H9 (cell line): ENCODE measurements at regions not wholly inside any gene's neighbourhood (a gene's known extent, or its start where the extent isn't known, plus 50 kb on each side); places are given as distances from the start of the nearest gene placed in this dataset.
"Not testable (repeated sequence)": the region's sequence is repeated elsewhere in the genome, so short reads cannot be mapped to it uniquely, and the experiment has no call there.

Experiments used
- DNase-seq: peaks from one replicate; pipeline ENCODE4 v3.0.0-alpha.2; 2017
- H2AFZ ChIP-seq: one replicate; pipeline ENCODE4 v1.6.1; 2013; ENCODE audit warnings: mild to moderate bottlenecking, low read length, control low read depth, moderate library complexity
- H2AK5ac ChIP-seq: 2 replicates; pipeline ENCODE4 v1.6.1; 2013; ENCODE audit warnings: low read length, control low read depth, mixed read lengths; ENCODE audit not compliant: insufficient read length
- H2BK120ac ChIP-seq: one replicate; pipeline ENCODE4 v1.6.1; 2013; ENCODE audit warnings: low read depth, mild to moderate bottlenecking, low read length, control low read depth, inconsistent platforms; ENCODE audit not compliant: poor library complexity, severe bottlenecking
- H2BK12ac ChIP-seq: 2 replicates; pipeline ENCODE4 v1.6.1; 2013; ENCODE audit warnings: low read length, control low read depth, mixed read lengths, low read depth; ENCODE audit not compliant: insufficient read length
- H2BK15ac ChIP-seq: 2 replicates; pipeline ENCODE4 v1.6.1; 2013; ENCODE audit warnings: low read depth, low read length, control low read depth
- H2BK20ac ChIP-seq: one replicate; pipeline ENCODE4 v1.6.1; 2013; ENCODE audit warnings: low read depth, mild to moderate bottlenecking, low read length, control low read depth, inconsistent platforms; ENCODE audit not compliant: poor library complexity, severe bottlenecking
- H2BK5ac ChIP-seq: 2 replicates; pipeline ENCODE4 v1.6.1; 2013; ENCODE audit warnings: low read length, control low read depth, mixed read lengths; ENCODE audit not compliant: insufficient read length
- H3K14ac ChIP-seq: 2 replicates; pipeline ENCODE4 v1.6.1; 2013; ENCODE audit warnings: low read length, control low read depth; ENCODE audit not compliant: insufficient read depth
- H3K18ac ChIP-seq: 2 replicates; pipeline ENCODE4 v1.6.1; 2013; ENCODE audit warnings: low read depth, mild to moderate bottlenecking, mixed read lengths, low read length, control low read depth; ENCODE audit not compliant: insufficient read length
- H3K23ac ChIP-seq: 2 replicates; pipeline ENCODE4 v1.6.1; 2013; ENCODE audit warnings: low read length, control low read depth, mixed read lengths, low read depth; ENCODE audit not compliant: insufficient read length
- H3K23me2 ChIP-seq: 2 replicates; pipeline ENCODE4 v1.6.1; 2013; ENCODE audit warnings: low read depth, mild to moderate bottlenecking, mixed read lengths, low read length, control low read depth; ENCODE audit not compliant: insufficient read length, poor library complexity, severe bottlenecking
- H3K27ac ChIP-seq: 2 replicates; pipeline ENCODE4 v1.5.1; 2013; ENCODE audit warnings: low read length, control low read depth, mixed read lengths, low read depth; ENCODE audit not compliant: insufficient read length
- H3K27me3 ChIP-seq: 2 replicates; pipeline ENCODE4 v1.6.1; 2013; ENCODE audit warnings: low read length, control low read depth, inconsistent platforms; ENCODE audit not compliant: insufficient read depth
- H3K4ac ChIP-seq: 2 replicates; pipeline ENCODE4 v1.6.1; 2013; ENCODE audit warnings: low read depth, mild to moderate bottlenecking, control low read depth, inconsistent platforms, low read length, moderate library complexity
- H3K4me1 ChIP-seq: 2 replicates; pipeline ENCODE4 v1.6.1; 2013; ENCODE audit warnings: low read length, control low read depth, inconsistent platforms; ENCODE audit not compliant: insufficient read depth
- H3K4me2 ChIP-seq: 2 replicates; pipeline ENCODE4 v1.6.1; 2013; ENCODE audit warnings: low read length, control low read depth, mixed read lengths; ENCODE audit not compliant: insufficient read length, insufficient read depth
- H3K56ac ChIP-seq: 2 replicates; pipeline ENCODE4 v1.6.1; 2013; ENCODE audit warnings: low read depth, mild to moderate bottlenecking, mixed read lengths, low read length, control low read depth; ENCODE audit not compliant: insufficient read length
- H3K79me1 ChIP-seq: 2 replicates; pipeline ENCODE4 v1.6.1; 2013; ENCODE audit warnings: low read depth, mild to moderate bottlenecking, moderate library complexity, low read length, control low read depth, inconsistent platforms; ENCODE audit not compliant: insufficient read depth, poor library complexity, severe bottlenecking
- H3K79me2 ChIP-seq: 2 replicates; pipeline ENCODE4 v1.6.1; 2013; ENCODE audit warnings: low read length, control low read depth, inconsistent platforms; ENCODE audit not compliant: insufficient read depth
- H3K9ac ChIP-seq: 2 replicates; pipeline ENCODE4 v1.6.1; 2013; ENCODE audit warnings: low read length, control low read depth, mixed read lengths; ENCODE audit not compliant: insufficient read length; ENCODE audit errors: extremely low read depth
- H3K9me3 ChIP-seq: one replicate; pipeline ENCODE4 v1.6.1; 2013; ENCODE audit warnings: low read depth, low read length, inconsistent platforms; ENCODE audit not compliant: control insufficient read depth
- H3T11ph ChIP-seq: one replicate; pipeline ENCODE4 v1.6.1; 2013; ENCODE audit warnings: mild to moderate bottlenecking, low read length, control low read depth, inconsistent platforms
- H4K20me1 ChIP-seq: one replicate; pipeline ENCODE4 v1.6.1; 2013; ENCODE audit not compliant: control insufficient read depth, insufficient read length, insufficient read depth
- H4K5ac ChIP-seq: 2 replicates; pipeline ENCODE4 v1.6.1; 2013; ENCODE audit warnings: low read depth, mild to moderate bottlenecking, mixed read lengths, low read length, control low read depth; ENCODE audit not compliant: insufficient read length
- H4K8ac ChIP-seq: replicated peaks from 2 replicates; pipeline ENCODE4 v1.6.1; 2013; ENCODE audit warnings: low read length, control low read depth, mixed read lengths, low read depth; ENCODE audit not compliant: insufficient read length
- H4K91ac ChIP-seq: 2 replicates; pipeline ENCODE4 v1.6.1; 2013; ENCODE audit warnings: low read depth, mild to moderate bottlenecking, moderate library complexity, mixed read lengths, low read length, control low read depth; ENCODE audit not compliant: insufficient read length
- H3K27ac Mint-ChIP-seq, 3 experiments: 2 replicates in 2 of 3; 3 replicates in 1 of 3; pipeline ENCODE4 v1.8.0; 2020 to 2021; ENCODE audit warnings: mixed read lengths in 3 of 3, mild to moderate bottlenecking in 1 of 3, moderate library complexity in 1 of 3
- H3K27me3 Mint-ChIP-seq: 2 replicates; pipeline ENCODE4 v1.8.0; 2021; ENCODE audit warnings: low read depth, mild to moderate bottlenecking, moderate library complexity, mixed read lengths
- H3K36me3 Mint-ChIP-seq, 3 experiments: 2 replicates in 2 of 3; 3 replicates in 1 of 3; pipeline ENCODE4 v1.8.0; 2020 to 2021; ENCODE audit warnings: low read depth in 3 of 3, mixed read lengths in 3 of 3; ENCODE audit not compliant: insufficient read depth in 1 of 3
- H3K4me1 Mint-ChIP-seq, 2 experiments: 2 replicates each; pipeline ENCODE4 v1.8.0; 2020; ENCODE audit warnings: mixed read lengths in 2 of 2
- H3K4me3 Mint-ChIP-seq, 2 experiments: 2 replicates in 1 of 2; 3 replicates in 1 of 2; pipeline ENCODE4 v1.8.0; 2020 to 2021; ENCODE audit warnings: mild to moderate bottlenecking in 2 of 2, mixed read lengths in 2 of 2, moderate library complexity in 1 of 2
- H3K9me3 Mint-ChIP-seq, 2 experiments: 2 replicates in 1 of 2; 3 replicates in 1 of 2; pipeline ENCODE4 v1.8.0; 2020; ENCODE audit warnings: mild to moderate bottlenecking in 2 of 2, mixed read lengths in 2 of 2, moderate library complexity in 1 of 2
- CTCF ChIP-seq: fragments of 200-600 bp; sonication (generic); conservative IDR thresholded peaks from 3 replicates; pipeline ENCODE4 v1.8.0; 2021; ENCODE audit warnings: antibody characterized with exemption, mild to moderate bottlenecking
- WGBS: extraction: QIAGEN DNeasy Blood & Tissue Kit; methylation state at CpG from one replicate; pipeline ENCODE4 v1.1.7; 2013; ENCODE audit warnings: missing lambda C conversion rate, low lambda C conversion rate, mixed read lengths; ENCODE audit not compliant: insufficient read length; ENCODE audit errors: extremely low coverage; 5-methylcytosine and 5-hydroxymethylcytosine counted together

GRCh38 chr1:58180537-58180936 lies 366.0 kb downstream of the OMA1 start:
- no peak overlapping the region for H3K18ac ChIP-seq
- Mint-ChIP-seq H3K4me3 (no peak overlapping the region), H3K36me3 (peaks cover 2 to 9% (median 2%) of the 10 kb centered on the region in 3 experiments; a peak in 5 of 7 replicates), H3K27me3 (no peaks in the 10 kb centered on the region), H3K9me3 (peaks cover 0 to 7% of the 10 kb centered on the region in 2 experiments; a peak in 2 of 5 replicates), H3K4me1 (0 out of 4 replicates have a peak, but pooled peaks cover 0 to 5% of the 10 kb centered on the region in 2 experiments), H3K27ac (no peak overlapping the region)
- TF ChIP-seq CTCF, result no peak
- H3K23me2 ChIP-seq, result no peaks in the 10 kb centered on the region
- no peak overlapping the region for H2BK15ac ChIP-seq
- no peak overlapping the region for H3K56ac ChIP-seq
- no peaks in the 10 kb centered on the region for H3K4me1 ChIP-seq
- no peak overlapping the region for H4K91ac ChIP-seq
- WGBS, result no CpG with 5 or more reads among the region's 2 CpGs
- no peaks in the 10 kb centered on the region for H3K27me3 ChIP-seq
- H3K79me1 ChIP-seq, result no peaks in the 10 kb centered on the region
- H2AFZ ChIP-seq, result no peak overlapping the region
- H4K20me1 ChIP-seq, result no peaks in the 10 kb centered on the region
- H2BK120ac ChIP-seq, result no peak overlapping the region
- H4K5ac ChIP-seq, result no peak overlapping the region
- H2BK12ac ChIP-seq, result no peak overlapping the region
- H3K79me2 ChIP-seq, result no peaks in the 10 kb centered on the region
- DNase-seq, result no peak
- H3K9me3 ChIP-seq, result no peaks in the 10 kb centered on the region
- H3K4me2 ChIP-seq, result no peak overlapping the region
- H3K23ac ChIP-seq, result no peak overlapping the region
- no peak overlapping the region for H2BK5ac ChIP-seq
- no peak overlapping the region for H2AK5ac ChIP-seq
- no peak overlapping the region for H3K27ac ChIP-seq
- no peak overlapping the region for H3K14ac ChIP-seq
- H4K8ac ChIP-seq, result no peak overlapping the region
- H2BK20ac ChIP-seq, result no peak overlapping the region
- H3T11ph ChIP-seq, result no peak overlapping the region
- no peak overlapping the region for H3K4ac ChIP-seq
- no peak overlapping the region for H3K9ac ChIP-seq

GRCh38 chr1:58169160-58169559 lies 377.4 kb downstream of the OMA1 start:
- not testable (repeated sequence) for H3T11ph ChIP-seq, H4K8ac ChIP-seq, H4K5ac ChIP-seq, H4K91ac ChIP-seq, H3K27me3 Mint-ChIP-seq, H3K23ac ChIP-seq, H2BK12ac ChIP-seq, H2AK5ac ChIP-seq, H2BK120ac ChIP-seq, H3K4ac ChIP-seq, H3K4me3 Mint-ChIP-seq, H2BK20ac ChIP-seq, H3K4me2 ChIP-seq, H2BK15ac ChIP-seq, H3K79me2 ChIP-seq, H4K20me1 ChIP-seq, DNase-seq, H3K14ac ChIP-seq, H3K27me3 ChIP-seq, H3K9me3 ChIP-seq, H2AFZ ChIP-seq, H3K23me2 ChIP-seq, H3K4me1 ChIP-seq, H3K27ac ChIP-seq, H3K18ac ChIP-seq, H2BK5ac ChIP-seq, H3K56ac ChIP-seq, H3K9ac ChIP-seq, H3K79me1 ChIP-seq
- H3K9me3 Mint-ChIP-seq, result peaks cover 12 to 21% of the 10 kb centered on the region in 2 experiments
- H3K4me1 Mint-ChIP-seq, result peaks cover 35% of the 10 kb centered on the region in 2 experiments
- H3K36me3 Mint-ChIP-seq, result peaks cover 7 to 46% (median 20%) of the 10 kb centered on the region in 3 experiments
- H3K27ac Mint-ChIP-seq, result peak overlapping the region in 2 of 3 experiments; percentile 85 to 92; a peak in 4 of 7 replicates
- WGBS, result no CpG with 5 or more reads among the region's 3 CpGs
